ENCODE measurements at regions not wholly inside any gene's neighbourhood (a gene's known extent, or its start where the extent isn't known, plus 50 kb on each side); places are given as distances from the start of the nearest gene placed in this dataset.

DNA sequence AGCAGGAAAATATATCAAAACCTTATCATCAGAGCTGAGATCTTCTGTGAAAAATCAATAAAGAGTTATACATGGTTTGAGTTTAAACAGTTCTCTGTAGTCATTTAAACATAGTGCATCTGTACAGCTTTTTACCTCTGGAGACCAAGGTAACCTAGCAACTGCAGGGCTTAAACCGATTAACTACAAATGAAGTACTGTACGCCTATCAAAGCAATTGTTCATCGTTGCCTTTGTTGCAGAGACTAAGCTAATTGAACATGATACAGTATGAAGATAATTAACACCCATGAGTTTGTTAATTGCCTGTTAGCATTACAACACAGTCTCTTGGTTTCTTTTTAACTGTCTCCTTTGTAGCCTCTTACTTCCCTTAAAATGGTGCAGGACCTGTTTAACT is 147.9 kb downstream of the LNPK start:
- ATAC-seq: no peak
- FAIRE-seq: no peak
- ChIA-PET POLR2A (no interaction called here), CTCF (no interaction called here)
- H3K27ac ChIP-seq: no peak overlapping the region
- 38% methylated on average over 3 of the region's 3 CpGs for WGBS (ENCODE audit: missing lambda C conversion rate)
- DNase-seq (ENCODE audit: low read depth in 1 of 2, low spot score in 1 of 2): no peak
- no peak overlapping the region for H3K4me2 ChIP-seq
- H3K4me1 ChIP-seq: no peaks in the 10 kb centered on the region
- TF ChIP-seq REST (IDR thresholded peaks at IDR 0.05): no peak
- no peak for TF ChIP-seq FOXS1 (CRISPR knock-in tag; IDR thresholded peaks at IDR 0.05)
- TF ChIP-seq, protein P1, sequence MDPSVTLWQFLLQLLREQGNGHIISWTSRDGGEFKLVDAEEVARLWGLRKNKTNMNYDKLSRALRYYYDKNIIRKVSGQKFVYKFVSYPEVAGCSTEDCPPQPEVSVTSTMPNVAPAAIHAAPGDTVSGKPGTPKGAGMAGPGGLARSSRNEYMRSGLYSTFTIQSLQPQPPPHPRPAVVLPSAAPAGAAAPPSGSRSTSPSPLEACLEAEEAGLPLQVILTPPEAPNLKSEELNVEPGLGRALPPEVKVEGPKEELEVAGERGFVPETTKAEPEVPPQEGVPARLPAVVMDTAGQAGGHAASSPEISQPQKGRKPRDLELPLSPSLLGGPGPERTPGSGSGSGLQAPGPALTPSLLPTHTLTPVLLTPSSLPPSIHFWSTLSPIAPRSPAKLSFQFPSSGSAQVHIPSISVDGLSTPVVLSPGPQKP (IDR thresholded peaks at IDR 0.05; ENCODE audit: low read depth, low read length): no peak
- no peak for TF ChIP-seq RFX5 (IDR thresholded peaks at IDR 0.05)
- H3K9me3 ChIP-seq: no peaks in the 10 kb centered on the region
- H3K4me3 ChIP-seq: no peak overlapping the region

- DNase-seq (ENCODE audit: low read depth in 1 of 2, low spot score in 1 of 2) (no peak), ATAC-seq (no peak), FAIRE-seq (no peak)
- Histone ChIP-seq H3K4me2 (no peak overlapping the region), H3K4me3 (no peak overlapping the region), H3K27ac (no peak overlapping the region), H3K4me1 (no peaks in the 10 kb centered on the region), H3K9me3 (no peaks in the 10 kb centered on the region)
- POLR2A ChIA-PET: no interaction called here
- CTCF ChIA-PET: no interaction called here
- WGBS (ENCODE audit: missing lambda C conversion rate): 65% methylated on average over 5 of the region's 5 CpGs
- no peak for TF ChIP-seq ZFP36 (IDR thresholded peaks at IDR 0.05; ENCODE audit: borderline replicate concordance, partially characterized antibody)
- TF ChIP-seq, protein P2, sequence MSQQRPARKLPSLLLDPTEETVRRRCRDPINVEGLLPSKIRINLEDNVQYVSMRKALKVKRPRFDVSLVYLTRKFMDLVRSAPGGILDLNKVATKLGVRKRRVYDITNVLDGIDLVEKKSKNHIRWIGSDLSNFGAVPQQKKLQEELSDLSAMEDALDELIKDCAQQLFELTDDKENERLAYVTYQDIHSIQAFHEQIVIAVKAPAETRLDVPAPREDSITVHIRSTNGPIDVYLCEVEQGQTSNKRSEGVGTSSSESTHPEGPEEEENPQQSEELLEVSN (IDR thresholded peaks at IDR 0.05; ENCODE audit: borderline replicate concordance, low read depth): no peak
- no peak for TF ChIP-seq REST (IDR thresholded peaks at IDR 0.05)
- TF ChIP-seq RAD21 (conservative IDR thresholded peaks at IDR 0.05 in 1 of 2, IDR thresholded peaks at IDR 0.05 in 1 of 2): no peak
Measured at GRCh38 chr2:175853616-175853890, 148.5 kb downstream of the LNPK start.

DNA sequence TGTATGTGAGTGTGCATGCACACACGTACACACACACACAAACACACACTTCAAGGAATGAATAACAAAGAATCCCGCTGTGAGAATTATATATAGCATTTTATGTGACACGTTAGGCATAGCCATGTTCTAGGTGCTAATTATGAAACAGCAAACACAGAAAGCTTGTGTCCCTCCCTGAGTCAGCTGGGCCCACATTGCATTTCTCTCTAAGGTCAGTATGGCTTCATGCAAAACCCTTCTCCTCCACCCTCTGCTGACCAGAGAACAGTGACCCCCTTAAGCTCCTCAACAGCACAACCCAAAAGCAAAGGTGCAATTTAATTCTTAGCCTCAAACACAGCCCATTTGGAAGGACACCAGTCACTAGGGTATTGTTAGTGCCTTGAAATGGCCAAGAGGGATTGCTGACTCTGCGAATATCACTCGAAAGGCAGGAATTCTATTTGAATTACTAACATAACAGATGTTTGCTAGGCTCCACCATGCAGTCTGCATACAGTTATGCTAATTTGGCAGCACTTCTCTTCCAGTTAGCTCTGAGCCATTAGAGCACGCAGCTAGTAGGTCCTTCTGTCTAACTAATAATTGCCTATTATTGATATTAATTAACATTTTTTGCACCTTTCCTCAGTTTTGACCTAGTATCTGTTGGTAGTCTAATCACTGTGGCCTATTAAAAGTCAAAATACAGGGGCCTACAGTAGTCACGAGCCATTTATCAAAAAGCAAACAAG is 149.0 kb downstream of the LNPK start:
- H3K4me3 ChIP-seq: no peak overlapping the region
- H3K27ac ChIP-seq: no peak overlapping the region
- no peaks in the 10 kb centered on the region for H3K4me1 ChIP-seq
- 53% methylated on average over 7 of the region's 7 CpGs for WGBS (ENCODE audit: missing lambda C conversion rate)
- CTCF ChIA-PET: no interaction called here
- DNase-seq (ENCODE audit: low read depth in 1 of 2, low spot score in 1 of 2) (no peak), ATAC-seq (no peak), FAIRE-seq (no peak)
- TF ChIP-seq MAFK (IDR thresholded peaks at IDR 0.05; ENCODE audit: partially characterized antibody) (peak; percentile 90), ZFP36 (IDR thresholded peaks at IDR 0.05; ENCODE audit: borderline replicate concordance, partially characterized antibody) (no peak)
- POLR2A ChIA-PET: no interaction called here
- H3K4me2 ChIP-seq: no peak overlapping the region
- H3K9me3 ChIP-seq: no peaks in the 10 kb centered on the region

- Histone ChIP-seq H3K4me3 (no peak overlapping the region), H3K27ac (no peak overlapping the region), H3K9me3 (no peaks in the 10 kb centered on the region), H3K4me1 (no peaks in the 10 kb centered on the region), H3K4me2 (no peak overlapping the region)
- no peak for DNase-seq (ENCODE audit: low read depth in 1 of 2, low spot score in 1 of 2)
- ChIA-PET POLR2A (no interaction called here), CTCF (no interaction called here)
- no peak for TF ChIP-seq MAZ (IDR thresholded peaks at IDR 0.05; ENCODE audit: borderline replicate concordance, low read depth, low read length)
- TF ChIP-seq RCOR1 (IDR thresholded peaks at IDR 0.05; ENCODE audit: low read depth, low read length): no peak
- TF ChIP-seq EHF (CRISPR knock-in tag; IDR thresholded peaks at IDR 0.05): no peak
- no peak for TF ChIP-seq RAD21 (conservative IDR thresholded peaks at IDR 0.05 in 1 of 2, IDR thresholded peaks at IDR 0.05 in 1 of 2)
- TF ChIP-seq, protein P3, sequence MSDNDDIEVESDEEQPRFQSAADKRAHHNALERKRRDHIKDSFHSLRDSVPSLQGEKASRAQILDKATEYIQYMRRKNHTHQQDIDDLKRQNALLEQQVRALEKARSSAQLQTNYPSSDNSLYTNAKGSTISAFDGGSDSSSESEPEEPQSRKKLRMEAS (IDR thresholded peaks at IDR 0.05): no peak
- TF ChIP-seq, protein P4, sequence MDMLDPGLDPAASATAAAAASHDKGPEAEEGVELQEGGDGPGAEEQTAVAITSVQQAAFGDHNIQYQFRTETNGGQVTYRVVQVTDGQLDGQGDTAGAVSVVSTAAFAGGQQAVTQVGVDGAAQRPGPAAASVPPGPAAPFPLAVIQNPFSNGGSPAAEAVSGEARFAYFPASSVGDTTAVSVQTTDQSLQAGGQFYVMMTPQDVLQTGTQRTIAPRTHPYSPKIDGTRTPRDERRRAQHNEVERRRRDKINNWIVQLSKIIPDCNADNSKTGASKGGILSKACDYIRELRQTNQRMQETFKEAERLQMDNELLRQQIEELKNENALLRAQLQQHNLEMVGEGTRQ (IDR thresholded peaks at IDR 0.05): no peak
- TF ChIP-seq POLR2AphosphoS2 (conservative IDR thresholded peaks at IDR 0.05; ENCODE audit: low read length): no peak
- TF ChIP-seq FOSB (CRISPR knock-in tag; IDR thresholded peaks at IDR 0.05): no peak
- TF ChIP-seq JUN (IDR thresholded peaks at IDR 0.05): no peak
- no peak for TF ChIP-seq ZC3H11A (IDR thresholded peaks at IDR 0.05)
- FAIRE-seq: no peak
- ATAC-seq: no peak
Measured at GRCh38 chr2:175847128-175847527, 154.9 kb downstream of the LNPK start.
